HG02759 (cell line): ENCODE measurements at regions not wholly inside any gene's neighbourhood (a gene's known extent, or its start where the extent isn't known, plus 50 kb on each side); places are given as distances from the start of the nearest gene placed in this dataset.
"Not testable (repeated sequence)": the region's sequence is repeated elsewhere in the genome, so short reads cannot be mapped to it uniquely, and the experiment has no call there.

Experiments used
- ATAC-seq: cut with Tn5 transposase; IDR thresholded peaks from one replicate; pipeline ENCODE4 v1.9.1; 2021; ENCODE audit warnings: mild to moderate bottlenecking, moderate library complexity; ENCODE audit not compliant: unreplicated experiment

DNA sequence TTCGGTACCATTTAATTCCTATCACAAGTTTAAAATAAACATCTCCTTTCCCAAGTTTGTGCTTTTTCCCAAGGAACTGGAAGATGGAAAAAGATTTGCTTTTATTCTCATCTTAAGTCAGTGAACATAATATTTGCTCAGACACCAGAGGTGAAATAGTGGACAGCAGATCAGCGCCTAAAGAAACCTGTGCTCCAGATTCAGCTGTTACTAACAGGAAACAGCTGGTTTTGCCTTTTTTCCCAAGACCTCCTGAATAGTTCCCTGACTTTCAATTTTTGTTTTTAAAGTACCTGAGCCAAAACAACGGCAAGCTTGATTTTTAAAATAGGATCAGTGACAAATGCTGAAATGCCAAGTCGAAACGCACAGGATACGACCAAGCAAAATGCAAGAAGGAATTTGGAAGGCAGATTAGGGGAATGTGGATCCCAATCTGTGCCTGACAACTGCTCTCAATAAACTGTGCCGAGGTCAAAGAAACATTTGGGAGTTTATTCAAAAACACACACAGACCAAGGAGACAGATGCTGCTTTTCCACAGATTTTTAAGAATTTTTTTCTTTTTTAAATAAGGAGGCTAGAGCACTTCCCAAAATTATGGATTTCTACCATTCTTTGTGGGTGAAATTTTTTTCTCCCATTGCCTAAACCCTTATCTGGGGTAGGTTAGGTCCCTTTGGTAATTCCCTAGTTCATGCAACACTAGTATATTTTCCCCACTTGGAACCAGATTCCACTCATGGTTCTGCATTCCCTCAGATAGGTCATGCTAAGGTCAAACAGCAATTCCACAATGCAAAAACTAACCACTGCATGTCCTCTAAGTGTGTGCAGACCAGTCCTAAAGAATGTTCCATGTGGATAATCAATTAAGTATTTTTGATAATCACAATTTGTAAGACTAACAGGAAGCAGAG, 121.5 kb upstream of the PDE1A start:
- no peak for ATAC-seq

GRCh38 chr2:182550234-182550633, 123.4 kb upstream of the PDE1A start:
- no peak for ATAC-seq

DNA sequence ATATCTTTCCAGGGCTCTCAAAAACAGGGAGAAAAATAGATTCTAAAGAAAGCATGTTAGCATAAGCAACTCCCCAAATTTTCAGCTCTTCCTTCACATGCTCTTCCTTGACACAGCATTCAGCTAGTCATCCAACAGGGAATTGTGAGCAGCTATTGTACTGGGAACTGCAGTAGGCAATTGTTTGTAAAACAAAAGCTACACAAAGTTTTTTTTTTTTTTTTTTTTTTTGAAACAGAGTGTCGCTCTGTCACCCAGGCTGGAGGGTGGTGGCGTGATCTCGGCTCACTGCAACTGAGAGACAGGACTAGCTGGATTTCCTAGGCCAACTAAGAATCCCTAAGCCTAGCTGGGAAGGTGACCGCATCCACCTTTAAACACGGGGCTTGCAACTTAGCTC, 125.4 kb upstream of the PDE1A start:
- not testable (repeated sequence) for ATAC-seq

- not testable (repeated sequence) for ATAC-seq
Observed at GRCh38 chr2:182552785-182553184, 125.9 kb upstream of the PDE1A start.

DNA sequence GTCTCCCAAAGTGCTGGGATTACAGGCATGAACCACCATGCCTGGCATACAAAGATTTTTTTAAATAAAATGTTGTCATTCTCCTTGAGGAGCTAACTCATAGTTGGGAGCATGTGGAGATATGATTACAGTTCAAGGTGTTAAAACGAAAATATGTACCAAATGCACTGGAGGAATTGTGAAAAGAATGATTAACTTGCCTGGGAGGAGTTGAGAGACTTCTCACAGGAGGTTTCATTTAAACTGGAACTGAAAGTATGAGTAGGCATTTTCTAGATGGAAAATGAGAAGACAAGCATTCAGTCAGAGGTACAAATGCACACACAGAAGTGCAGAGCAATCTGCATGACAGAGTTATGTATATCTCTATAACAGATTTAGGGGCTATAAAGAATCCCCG, 126.6 kb upstream of the PDE1A start:
- peak; percentile 100 for ATAC-seq

GRCh38 chr2:182554950-182555349, 128.1 kb upstream of the PDE1A start:
- ATAC-seq, result no peak

GRCh38 chr2:182558564-182558963, 131.7 kb upstream of the PDE1A start:
- ATAC-seq, result no peak

- no peak for ATAC-seq
Observed at GRCh38 chr2:182559623-182560022, 132.8 kb upstream of the PDE1A start.

DNA sequence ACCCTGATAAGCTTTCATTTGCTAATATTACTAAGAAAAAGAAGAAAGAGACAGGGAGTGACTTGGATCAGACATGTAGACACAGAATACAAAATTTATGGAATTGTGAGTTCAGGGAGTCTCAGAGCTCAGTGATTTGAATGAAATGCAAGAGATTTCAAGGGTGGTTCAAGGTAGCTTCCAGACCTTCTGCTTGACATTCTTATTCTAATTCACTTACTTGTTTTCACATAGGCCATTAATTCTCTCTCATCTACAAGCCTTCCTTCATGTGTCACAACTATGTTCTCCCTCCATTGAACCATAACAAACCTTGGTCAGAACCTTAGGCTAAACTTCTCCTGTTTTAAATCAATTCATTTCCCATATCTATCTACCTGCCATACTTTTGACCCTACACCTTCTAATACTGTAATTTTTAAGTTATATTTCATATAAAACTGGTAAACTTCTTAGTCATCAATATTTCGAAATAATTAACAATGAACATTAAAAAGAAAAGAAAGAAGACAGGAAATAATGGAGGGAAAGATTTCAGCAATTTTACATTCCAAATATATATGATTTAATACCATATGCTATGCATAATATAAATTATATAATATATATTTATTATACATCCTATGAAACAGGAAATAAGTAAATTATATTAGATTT, 139.2 kb upstream of the PDE1A start:
- no peak for ATAC-seq

- ATAC-seq, result no peak
Observed at GRCh38 chr2:182573553-182573952, 142.5 kb upstream of the DNAJC10 start.

DNA sequence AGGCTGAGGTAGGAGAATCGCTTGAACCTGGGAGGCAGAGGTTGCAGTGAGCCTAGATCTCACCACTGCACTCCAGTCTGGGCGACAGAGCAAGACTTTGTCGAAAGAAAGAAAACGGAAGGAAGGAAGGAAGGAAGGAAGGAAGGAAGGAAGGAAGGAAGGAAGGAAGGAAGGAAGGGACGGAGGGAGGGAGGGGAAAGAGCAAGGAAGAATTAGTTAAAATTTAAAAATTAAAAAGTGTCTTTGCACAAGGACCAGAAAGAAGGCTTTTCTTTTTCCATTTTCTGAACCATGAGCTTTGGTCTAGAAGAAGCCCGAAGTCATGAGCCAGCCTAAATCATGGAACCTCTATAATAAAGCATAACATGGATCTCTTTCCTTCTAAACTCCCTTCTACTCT, 138.2 kb upstream of the DNAJC10 start:
- ATAC-seq, result no peak

DNA sequence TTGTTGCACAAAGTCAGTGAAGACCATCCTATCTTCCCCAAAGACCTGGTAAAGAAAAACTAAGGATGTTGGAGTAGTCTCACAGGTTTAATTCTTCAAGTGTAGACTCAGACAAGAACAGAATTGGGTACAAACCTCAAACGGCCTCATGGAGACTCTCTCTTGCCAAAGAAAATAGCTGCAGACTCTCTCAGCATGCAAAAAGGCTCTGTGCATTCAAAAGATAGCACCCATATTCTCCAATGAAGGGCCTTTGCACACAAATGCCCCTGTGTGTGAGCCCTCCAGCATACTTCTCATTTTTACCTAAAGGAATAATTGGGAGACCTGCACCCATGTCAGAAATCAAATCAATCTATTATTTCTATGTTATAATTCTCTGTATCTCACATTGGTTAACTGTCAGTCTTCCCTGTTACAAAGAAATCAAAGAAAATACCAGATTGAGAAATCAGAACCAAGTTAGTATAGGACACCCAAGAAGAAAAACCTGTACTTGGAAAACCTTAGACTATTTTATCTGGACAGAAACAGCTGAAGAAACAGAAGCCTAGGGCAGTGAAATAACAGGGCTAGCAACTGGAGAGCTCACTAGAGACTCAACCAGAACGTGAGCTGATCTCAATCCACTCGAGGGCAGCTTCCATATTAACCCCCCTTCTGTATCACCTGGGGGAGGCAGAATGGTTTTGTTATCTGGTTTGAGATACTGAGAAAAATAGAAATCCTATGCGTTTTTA, 134.7 kb upstream of the DNAJC10 start:
- ATAC-seq, result no peak

GRCh38 chr2:182584462-182584861, 131.6 kb upstream of the DNAJC10 start:
- no peak for ATAC-seq

DNA sequence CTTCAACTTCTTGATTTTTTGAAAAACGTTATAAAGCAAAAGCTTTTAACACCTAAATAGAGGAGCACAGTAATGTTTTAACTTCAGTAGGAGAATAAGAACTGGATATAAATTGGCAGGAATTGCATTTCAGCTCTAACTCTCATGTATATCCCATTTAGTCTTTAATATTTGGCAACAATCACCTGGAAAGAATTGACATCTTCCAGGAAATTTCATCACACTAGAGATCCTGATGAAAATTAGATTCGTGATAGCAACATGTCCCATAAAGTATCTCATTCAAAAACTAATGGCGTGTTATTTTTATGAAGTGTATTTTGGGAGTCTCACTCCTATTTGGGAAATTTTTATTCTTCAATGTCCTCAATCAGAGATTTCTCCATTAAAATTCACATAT, 131.1 kb upstream of the DNAJC10 start:
- no peak for ATAC-seq

DNA sequence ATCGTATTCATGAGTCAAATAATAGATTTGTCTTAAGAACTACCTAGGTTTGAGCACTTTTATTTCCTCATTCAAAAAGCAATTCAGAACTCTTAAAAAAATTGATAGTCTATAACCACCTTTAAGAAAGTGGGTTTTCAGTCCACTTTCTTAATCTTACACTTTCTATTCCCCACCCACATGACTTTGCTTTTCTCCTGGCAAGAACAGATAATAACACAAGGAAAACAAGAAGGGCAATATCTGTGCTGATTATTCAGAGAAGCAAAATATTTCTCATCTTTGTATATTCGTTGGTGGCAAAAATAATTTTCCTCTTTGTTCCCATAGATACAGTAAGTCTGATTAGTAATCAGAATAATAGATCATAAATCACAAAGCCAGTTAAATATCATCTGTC, 130.6 kb upstream of the DNAJC10 start:
- no peak for ATAC-seq

DNA sequence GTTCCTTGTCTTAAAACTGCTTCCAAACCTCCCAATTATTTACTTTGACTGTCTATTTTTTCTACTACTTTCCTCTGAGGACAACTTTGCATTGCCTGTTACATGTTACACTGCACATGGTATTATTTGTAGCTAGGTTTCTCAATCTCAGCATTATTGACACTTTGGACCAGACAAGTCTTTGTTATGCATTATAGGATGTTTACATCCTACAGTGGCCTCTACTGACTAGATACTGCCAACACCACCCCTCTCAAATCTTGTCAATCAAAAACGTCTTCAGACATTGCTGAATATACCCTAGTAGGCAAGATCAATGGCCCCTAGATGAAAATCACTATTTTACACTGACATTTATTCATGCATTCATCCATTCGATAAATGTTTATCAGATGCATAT, 129.6 kb upstream of the DNAJC10 start:
- peak; percentile 69 for ATAC-seq

- no peak for ATAC-seq
Observed at GRCh38 chr2:182587831-182588230, 128.2 kb upstream of the DNAJC10 start.

DNA sequence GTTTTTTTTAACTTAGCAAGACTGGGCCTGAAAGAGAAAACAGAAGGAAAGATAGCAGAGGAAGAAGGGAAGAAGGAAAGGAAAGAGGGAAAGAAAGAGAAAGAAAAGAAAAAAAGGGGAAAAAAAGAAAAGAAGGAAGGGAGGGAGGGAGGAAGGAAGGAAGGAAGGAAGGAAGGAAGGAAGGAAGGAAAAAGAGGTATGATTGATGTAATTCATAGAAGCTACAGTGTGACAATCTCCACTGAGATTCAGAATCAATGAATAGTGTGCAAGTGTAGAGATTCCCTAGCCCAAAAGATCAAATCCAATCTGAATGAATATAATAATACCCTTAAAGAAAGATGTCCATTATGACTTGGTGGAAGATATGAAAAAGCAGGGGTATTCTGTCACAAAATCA, 126.9 kb upstream of the DNAJC10 start:
- no peak for ATAC-seq

- ATAC-seq, result no peak
Observed at GRCh38 chr2:182591774-182592173, 124.3 kb upstream of the DNAJC10 start.

- no peak for ATAC-seq
Observed at GRCh38 chr2:182592691-182593393, 123.2 kb upstream of the DNAJC10 start.

DNA sequence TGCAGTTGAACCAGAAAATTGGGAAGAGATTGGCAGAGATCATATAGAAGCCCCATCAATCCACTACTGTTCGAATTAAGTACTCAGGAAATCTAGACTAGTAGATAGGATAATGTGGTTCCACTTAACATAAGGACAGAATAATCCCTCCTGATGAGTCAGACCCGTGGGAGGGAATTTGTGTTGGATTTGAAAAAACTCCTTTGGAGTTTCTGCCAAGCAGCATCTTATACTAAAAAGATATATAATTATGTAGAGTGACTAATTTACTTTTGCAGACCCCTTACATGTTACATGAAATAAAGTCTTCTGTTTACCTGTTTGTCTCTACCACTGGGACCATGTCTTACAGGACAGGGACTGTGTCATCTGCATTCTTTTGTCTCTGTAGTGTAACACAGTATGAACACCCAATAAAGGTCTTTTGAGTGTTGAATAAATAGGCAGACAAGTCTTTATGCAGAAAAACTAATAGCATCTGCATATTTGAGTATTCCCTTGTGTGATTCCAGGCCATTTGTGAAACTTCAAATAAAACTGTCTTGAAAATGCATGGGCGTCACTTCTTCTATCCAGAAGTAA, 122.6 kb upstream of the DNAJC10 start:
- ATAC-seq, result no peak
